GM04504 (cell line): ENCODE measurements at regions not wholly inside any gene's neighbourhood (a gene's known extent, or its start where the extent isn't known, plus 50 kb on each side); places are given as distances from the start of the nearest gene placed in this dataset.

Experiments
- DNase-seq: peaks from one replicate; pipeline ENCODE4 v3.0.0-alpha.2; 2012; ENCODE audit warnings: low read depth

- no peak for DNase-seq
Measured at GRCh38 chr19:29372921-29373797, 152.6 kb upstream of the VSTM2B start.

DNA sequence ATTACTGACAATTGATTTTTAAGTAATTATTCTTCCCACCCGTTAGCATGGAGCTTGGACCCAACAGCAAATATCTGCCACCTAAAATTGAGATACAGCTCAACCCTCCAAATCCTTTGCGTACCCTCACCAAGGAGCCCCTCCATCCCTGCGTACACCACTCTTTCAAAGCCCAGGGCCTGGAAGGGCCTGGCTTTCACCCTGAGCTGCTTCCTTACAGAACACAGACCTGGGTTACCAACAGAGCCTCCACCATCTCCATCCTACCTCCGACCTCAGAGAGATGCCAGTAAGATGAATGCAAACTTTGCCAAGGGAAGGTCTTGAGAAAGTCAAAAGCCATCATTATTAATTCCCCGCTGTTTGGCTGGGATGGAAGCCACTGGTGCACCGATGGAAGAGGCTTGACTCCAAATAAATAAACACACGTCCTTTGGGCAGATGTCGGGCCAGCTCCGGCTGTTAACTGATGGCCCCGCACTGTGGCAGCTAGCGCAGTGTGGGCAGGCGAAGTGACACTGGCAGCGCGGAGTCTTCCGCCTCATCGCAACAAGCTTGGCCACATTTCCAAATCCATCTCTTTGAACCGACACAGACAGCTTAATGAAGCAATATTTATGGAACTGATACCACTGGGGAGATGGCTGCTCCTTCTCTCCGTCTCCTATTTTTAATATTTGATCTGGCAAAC, 150.2 kb upstream of the VSTM2B start:
- no peak for DNase-seq

GRCh38 chr19:29376855-29377354, 148.9 kb upstream of the VSTM2B start:
- DNase-seq = no peak

GRCh38 chr19:29378126-29378525, 147.7 kb upstream of the VSTM2B start:
- no peak for DNase-seq

DNA sequence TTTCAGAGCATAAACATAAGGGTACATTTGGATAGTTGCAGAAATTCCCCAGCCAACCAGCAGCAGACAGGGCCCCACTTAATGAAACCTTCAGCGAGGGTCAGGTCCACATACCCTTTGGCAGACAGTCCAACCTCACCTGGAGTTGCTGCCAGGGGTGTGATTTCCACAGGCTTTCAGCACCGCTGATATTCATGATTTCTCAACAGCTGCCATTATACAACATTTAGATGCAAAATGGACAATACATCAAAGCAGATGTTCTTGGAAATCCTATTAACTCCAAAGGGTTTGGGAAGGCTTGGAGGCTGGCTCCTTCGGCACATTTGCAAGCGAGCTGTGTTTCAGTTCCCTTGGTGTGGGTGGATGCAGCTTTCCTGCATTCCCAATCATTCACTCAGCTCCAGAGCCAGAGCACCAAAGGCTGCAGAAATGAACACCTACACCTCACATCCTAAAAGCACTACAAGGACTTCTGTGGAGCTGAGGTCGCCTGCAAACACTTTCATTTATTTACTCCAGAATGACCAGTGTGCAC, 147.2 kb upstream of the VSTM2B start:
- DNase-seq = no peak

- no peak for DNase-seq
Measured at GRCh38 chr19:29379257-29380021, 146.4 kb upstream of the VSTM2B start.

- no peak for DNase-seq
Measured at GRCh38 chr19:29380581-29380980, 145.2 kb upstream of the VSTM2B start.

DNA sequence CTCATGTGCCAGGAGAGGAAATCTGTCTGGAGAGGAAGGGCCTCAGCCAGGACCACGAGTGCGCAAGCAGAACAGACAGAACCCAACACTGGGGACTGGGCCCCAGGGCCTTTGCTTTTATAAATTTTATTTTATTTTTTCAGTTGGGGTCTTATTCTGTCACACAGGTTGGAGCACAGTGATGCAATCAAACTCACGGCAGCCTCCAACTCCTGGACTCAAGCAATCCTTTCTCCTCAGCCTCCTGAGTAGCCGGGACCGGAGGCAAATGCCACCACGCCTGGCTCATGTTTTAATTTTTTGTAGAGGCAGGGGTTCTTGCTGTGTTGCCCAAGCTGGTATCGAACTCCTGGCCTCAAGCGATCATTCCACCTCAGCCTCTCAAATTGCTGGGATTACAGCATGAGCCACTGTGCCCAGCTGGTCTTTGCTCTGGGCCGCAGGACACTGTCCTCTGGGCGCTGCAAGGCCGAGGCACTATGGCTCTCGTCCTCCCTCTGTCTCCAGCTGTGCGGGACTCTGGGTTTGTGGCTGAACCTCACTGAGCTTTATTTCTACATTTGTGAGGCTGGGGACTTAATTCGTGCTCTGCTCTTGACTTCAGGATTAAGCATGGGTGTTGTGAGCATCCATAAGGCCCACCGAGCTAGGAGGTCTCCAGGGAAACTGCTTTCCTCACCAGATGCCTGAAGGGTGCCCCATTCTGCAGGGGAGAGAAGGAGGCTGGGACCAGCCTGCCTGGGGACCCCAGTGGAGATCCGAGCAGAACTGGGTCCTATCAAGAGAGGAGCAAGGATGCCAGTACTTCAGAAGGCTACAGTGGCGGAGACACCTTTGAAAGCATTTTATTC, 144.2 kb upstream of the VSTM2B start:
- no peak for DNase-seq

GRCh38 chr19:29383696-29384095, 142.1 kb upstream of the VSTM2B start:
- DNase-seq = no peak

GRCh38 chr19:29384656-29385055, 141.1 kb upstream of the VSTM2B start:
- no peak for DNase-seq

DNA sequence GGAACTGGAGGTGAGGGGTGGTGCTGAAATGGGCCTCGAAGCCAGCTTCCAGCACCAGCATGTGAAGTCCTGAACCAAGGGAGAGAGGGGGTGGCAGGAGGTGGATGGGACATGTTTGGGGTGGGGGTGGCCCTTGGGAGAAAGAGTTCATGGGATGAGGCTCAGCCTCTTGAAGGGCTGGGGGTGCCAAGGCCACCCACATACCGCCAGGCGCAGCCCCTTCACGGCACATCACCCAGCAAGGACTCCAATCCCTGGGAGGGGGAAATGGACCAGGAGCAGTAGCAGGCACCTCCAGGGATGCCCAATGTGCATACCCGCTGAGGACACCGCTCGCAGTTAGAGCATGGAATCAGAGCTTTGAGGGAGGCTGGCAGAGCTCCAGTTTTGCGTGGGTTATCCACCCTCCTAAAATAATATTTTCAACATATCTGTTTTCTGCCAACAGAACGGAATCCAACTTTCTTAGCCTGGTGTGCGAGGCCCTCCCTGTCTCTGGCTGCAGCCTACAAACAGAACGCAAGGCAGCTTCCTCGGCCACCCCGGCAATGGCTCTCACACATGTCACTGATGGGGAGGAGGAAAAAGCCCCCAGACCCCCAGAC, 140.5 kb upstream of the VSTM2B start:
- DNase-seq = no peak

- no peak for DNase-seq
Measured at GRCh38 chr19:29386970-29387369, 138.8 kb upstream of the VSTM2B start.

GRCh38 chr19:29387586-29387985, 138.2 kb upstream of the VSTM2B start:
- DNase-seq = no peak

GRCh38 chr19:29389495-29389894, 136.3 kb upstream of the VSTM2B start:
- DNase-seq = no peak

- no peak for DNase-seq
Measured at GRCh38 chr19:29390742-29391141, 135.1 kb upstream of the VSTM2B start.

DNA sequence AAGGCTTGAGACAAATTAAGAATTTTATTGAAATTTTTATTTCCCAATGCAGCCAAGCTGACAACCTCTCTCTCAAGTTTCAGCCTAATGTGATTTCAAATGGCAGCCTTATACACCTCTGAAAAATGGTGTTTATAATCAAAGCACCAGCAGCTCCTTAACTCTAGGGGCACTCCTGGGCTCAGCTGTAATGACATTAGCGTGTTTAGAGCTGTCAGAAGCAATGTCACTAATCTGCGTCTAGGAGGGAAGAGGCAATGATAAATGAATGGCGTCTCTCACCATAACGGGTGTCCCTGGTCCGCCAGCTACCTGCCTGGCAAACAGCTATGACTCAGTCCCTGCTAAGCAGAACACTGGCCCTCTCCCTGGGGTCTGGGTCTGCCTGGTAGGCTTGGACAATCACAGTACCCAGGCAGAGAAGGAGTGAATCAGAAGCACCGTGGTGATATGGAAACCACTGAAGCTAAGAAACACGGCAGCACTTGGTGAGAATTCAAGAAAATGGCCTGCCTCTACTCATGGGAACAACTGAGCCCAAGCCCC, 131.8 kb upstream of the VSTM2B start:
- no peak for DNase-seq

DNA sequence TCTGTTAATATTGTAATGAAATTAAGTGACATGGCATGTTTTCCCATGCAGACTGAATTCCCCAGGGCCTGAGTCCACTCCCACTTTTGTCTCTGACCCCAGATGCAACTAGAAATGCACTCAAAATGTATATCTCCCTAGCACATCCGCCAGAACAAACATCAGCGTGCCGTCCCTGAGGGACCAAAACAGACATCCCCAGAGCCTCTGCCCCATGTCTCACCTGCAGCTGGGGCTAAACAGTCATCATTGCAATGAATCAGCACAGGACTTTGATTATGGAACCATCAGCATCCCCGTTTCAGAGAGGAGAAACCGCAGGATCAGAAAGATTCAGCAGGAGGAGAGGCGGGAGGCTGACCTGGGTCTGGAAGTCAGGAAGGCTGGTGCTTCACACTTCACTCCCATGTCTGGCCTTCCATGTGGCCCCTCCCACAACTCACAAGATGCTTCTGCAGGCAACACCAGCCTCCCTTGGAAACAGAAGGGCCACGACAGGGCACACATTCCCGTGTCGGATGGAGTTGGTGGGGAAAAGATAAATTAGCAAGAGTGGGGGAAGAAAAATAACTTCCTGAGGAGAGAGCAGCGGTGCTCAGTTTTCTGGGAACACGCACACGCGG, 130.6 kb upstream of the VSTM2B start:
- no peak for DNase-seq

DNA sequence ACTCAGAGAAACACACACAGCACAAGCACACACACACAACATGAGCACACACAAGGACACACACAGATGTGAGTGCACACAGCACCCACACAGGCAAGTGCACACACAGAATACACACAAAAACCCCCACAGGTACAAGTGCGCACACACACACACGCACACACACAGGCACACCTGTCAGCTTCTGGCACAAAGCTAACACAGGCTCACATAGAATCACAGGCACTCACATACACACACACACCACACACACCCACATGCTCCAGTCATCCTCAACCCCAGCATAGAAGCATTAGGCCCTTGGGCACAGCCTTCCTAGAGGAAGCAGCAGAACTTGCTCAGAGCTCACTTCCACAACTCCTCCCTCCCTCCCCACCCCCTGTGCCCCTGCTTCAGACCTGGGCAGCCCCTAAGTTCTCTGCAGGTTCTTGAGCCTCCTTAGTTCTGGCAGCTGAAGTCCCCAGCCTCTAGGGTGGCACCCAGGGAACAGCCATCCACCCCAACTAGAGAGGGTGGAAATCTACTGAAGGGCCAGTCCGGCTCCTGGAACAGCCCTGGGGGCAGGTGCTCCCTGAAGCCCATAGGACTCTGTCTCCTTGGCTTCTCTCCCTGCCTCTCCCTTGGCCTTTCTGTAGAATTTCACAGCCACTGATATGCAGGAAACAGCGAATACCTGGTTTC, 129.9 kb upstream of the VSTM2B start:
- DNase-seq = no peak

- no peak for DNase-seq
Measured at GRCh38 chr19:29396925-29397324, 128.9 kb upstream of the VSTM2B start.

GRCh38 chr19:29397748-29398147, 128.0 kb upstream of the VSTM2B start:
- no peak for DNase-seq
